ENCODE measurements at regions not wholly inside any gene's neighbourhood (a gene's known extent, or its start where the extent isn't known, plus 50 kb on each side); places are given as distances from the start of the nearest gene placed in this dataset.

DNA sequence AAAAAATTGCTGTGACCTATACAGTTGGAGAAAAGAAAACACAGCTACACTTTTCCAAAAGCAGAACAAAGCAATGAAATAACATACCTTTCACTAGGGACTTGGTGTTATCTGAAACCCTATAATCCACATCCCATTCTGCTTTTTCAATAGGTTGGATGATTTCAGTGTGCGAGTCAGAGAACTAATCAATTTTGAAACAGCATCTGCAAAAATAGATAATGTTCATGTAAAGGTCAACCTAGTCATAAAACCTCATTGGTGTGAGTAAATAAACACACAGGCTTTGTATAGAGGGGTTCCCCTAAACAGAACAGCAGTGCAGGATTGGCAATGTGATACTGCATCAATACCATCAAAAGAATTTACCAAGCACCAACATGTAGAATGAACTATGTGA lies 173.0 kb upstream of the G2E3 start:
- no peak for TF ChIP-seq CTCF (conservative IDR thresholded peaks at IDR 0.05; ENCODE audit: low read depth, low read length)
- Histone ChIP-seq H3K27ac (no peak overlapping the region), H3K4me2 (no peak overlapping the region), H3K9ac (no peak overlapping the region), H2AFZ (ENCODE audit: low read depth) (no peak overlapping the region), H3K4me3 (IDR thresholded peaks at IDR 0.05; ENCODE audit: insufficient read depth, low read depth, low read length) (no peak overlapping the region), H3K4me1 (ENCODE audit: low read depth, poor library complexity, severe bottlenecking) (no peaks in the 10 kb centered on the region), H3K36me3 (ENCODE audit: insufficient read depth) (no peaks in the 10 kb centered on the region), H3K27me3 (ENCODE audit: insufficient read depth, low read depth) (no peaks in the 10 kb centered on the region), H4K20me1 (ENCODE audit: insufficient read depth) (no peaks in the 10 kb centered on the region), H3K79me2 (ENCODE audit: insufficient read depth, low read depth) (no peaks in the 10 kb centered on the region)

DNA sequence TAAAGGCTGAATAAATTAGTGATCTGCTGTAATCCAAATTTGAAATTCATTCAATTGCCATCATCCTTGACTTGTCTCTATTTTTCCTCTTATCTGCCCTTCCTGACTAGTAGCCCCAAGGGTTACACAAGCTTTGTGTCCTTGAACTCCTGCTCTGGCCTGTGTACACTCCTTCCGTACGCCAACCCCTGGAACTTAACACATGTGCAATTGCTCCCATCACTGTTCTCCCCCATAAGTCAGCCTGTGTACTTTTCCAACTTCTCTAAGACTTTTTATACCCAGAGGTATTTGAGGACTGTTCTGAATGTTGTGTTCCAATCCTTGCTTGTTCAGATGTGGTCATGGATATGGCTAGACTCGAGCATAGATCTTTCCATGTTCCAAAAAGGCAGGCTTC lies 171.1 kb upstream of the G2E3 start:
- TF ChIP-seq CTCF (conservative IDR thresholded peaks at IDR 0.05; ENCODE audit: low read depth, low read length) = no peak
- no peak overlapping the region for H3K27ac ChIP-seq
- no peaks in the 10 kb centered on the region for H4K20me1 ChIP-seq (ENCODE audit: insufficient read depth)
- no peaks in the 10 kb centered on the region for H3K27me3 ChIP-seq (ENCODE audit: insufficient read depth, low read depth)
- no peak overlapping the region for H3K9ac ChIP-seq
- no peaks in the 10 kb centered on the region for H3K36me3 ChIP-seq (ENCODE audit: insufficient read depth)
- no peak overlapping the region for H2AFZ ChIP-seq (ENCODE audit: low read depth)
- no peak overlapping the region for H3K4me3 ChIP-seq (IDR thresholded peaks at IDR 0.05; ENCODE audit: insufficient read depth, low read depth, low read length)
- H3K4me1 ChIP-seq (ENCODE audit: low read depth, poor library complexity, severe bottlenecking) = no peaks in the 10 kb centered on the region
- H3K4me2 ChIP-seq = no peak overlapping the region
- H3K79me2 ChIP-seq (ENCODE audit: insufficient read depth, low read depth) = no peaks in the 10 kb centered on the region

GRCh38 chr14:30389134-30389876 lies 169.7 kb upstream of the G2E3 start:
- Histone ChIP-seq H2AFZ (ENCODE audit: low read depth) (no peak overlapping the region), H3K36me3 (ENCODE audit: insufficient read depth) (no peaks in the 10 kb centered on the region), H4K20me1 (ENCODE audit: insufficient read depth) (no peaks in the 10 kb centered on the region), H3K9ac (no peak overlapping the region), H3K27ac (no peak overlapping the region), H3K4me2 (no peak overlapping the region), H3K4me1 (ENCODE audit: low read depth, poor library complexity, severe bottlenecking) (no peaks in the 10 kb centered on the region), H3K27me3 (ENCODE audit: insufficient read depth, low read depth) (no peaks in the 10 kb centered on the region), H3K79me2 (ENCODE audit: insufficient read depth, low read depth) (no peaks in the 10 kb centered on the region), H3K4me3 (IDR thresholded peaks at IDR 0.05; ENCODE audit: insufficient read depth, low read depth, low read length) (no peak overlapping the region)
- TF ChIP-seq CTCF (conservative IDR thresholded peaks at IDR 0.05; ENCODE audit: low read depth, low read length) = no peak

DNA sequence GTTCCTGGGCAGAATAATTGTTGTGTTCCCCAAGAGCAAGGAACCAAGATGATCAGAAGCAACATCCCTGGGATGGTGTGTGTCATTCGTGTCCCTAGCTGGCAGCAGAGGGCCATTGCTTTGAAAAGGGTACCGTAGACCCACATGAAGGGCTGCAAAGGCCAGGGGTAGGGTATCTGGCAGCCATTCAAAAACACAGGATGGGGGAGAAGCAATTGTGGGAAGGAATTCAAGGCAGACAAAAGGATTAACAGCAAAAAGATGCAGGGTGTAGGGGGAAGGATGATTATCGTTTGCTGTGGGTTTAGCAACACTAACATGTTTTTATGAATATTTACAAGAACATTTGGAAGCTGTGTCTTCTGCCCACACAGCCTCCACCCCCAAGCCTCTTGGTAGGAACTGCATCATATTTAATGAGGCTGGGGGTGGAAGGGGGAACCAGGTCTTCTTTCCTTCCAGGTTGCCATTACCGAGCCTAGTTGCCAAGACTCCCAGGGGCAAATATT lies 169.0 kb upstream of the G2E3 start:
- H3K36me3 ChIP-seq (ENCODE audit: insufficient read depth) = no peaks in the 10 kb centered on the region
- H3K4me3 ChIP-seq (IDR thresholded peaks at IDR 0.05; ENCODE audit: insufficient read depth, low read depth, low read length) = no peak overlapping the region
- H2AFZ ChIP-seq (ENCODE audit: low read depth) = no peak overlapping the region
- no peaks in the 10 kb centered on the region for H3K79me2 ChIP-seq (ENCODE audit: insufficient read depth, low read depth)
- H3K9ac ChIP-seq = no peak overlapping the region
- no peak for TF ChIP-seq CTCF (conservative IDR thresholded peaks at IDR 0.05; ENCODE audit: low read depth, low read length)
- no peak overlapping the region for H3K4me2 ChIP-seq
- no peak overlapping the region for H3K27ac ChIP-seq
- H3K4me1 ChIP-seq (ENCODE audit: low read depth, poor library complexity, severe bottlenecking) = no peaks in the 10 kb centered on the region
- H3K27me3 ChIP-seq (ENCODE audit: insufficient read depth, low read depth) = no peaks in the 10 kb centered on the region
- H4K20me1 ChIP-seq (ENCODE audit: insufficient read depth) = no peaks in the 10 kb centered on the region

Data from KMS-11 (cell line).